ENCODE measurements at regions not wholly inside any gene's neighbourhood (a gene's known extent, or its start where the extent isn't known, plus 50 kb on each side); places are given as distances from the start of the nearest gene placed in this dataset.

GRCh38 chr7:25885057-25885576 is 266.9 kb upstream of the NFE2L3 start:
- peaks cover 71% of the 10 kb centered on the region for H3K27me3 ChIP-seq (ENCODE audit: low read length)
- H3F3A ChIP-seq (ENCODE audit: low read length, unreplicated experiment) = no peaks in the 10 kb centered on the region
- H3K9me2 ChIP-seq (replicated peaks; ENCODE audit: low read length) = no peaks in the 10 kb centered on the region
- DNase-seq (no peak), ATAC-seq (no peak)
- no peaks in the 10 kb centered on the region for H3K4me1 ChIP-seq (ENCODE audit: insufficient read depth, low read length)
- no peaks in the 10 kb centered on the region for H4K20me1 ChIP-seq (ENCODE audit: low read length)
- no peak overlapping the region for H3K4me2 ChIP-seq (ENCODE audit: low read length)
- no peaks in the 10 kb centered on the region for H3K79me2 ChIP-seq (ENCODE audit: low read length)
- no peak overlapping the region for H3K9ac ChIP-seq (ENCODE audit: low read length)
- TF ChIP-seq EZH2 (IDR thresholded peaks at IDR 0.05; ENCODE audit: low read length, unreplicated experiment) = no peak
- no TSS peak for BruUV-seq (replicated peaks)
- POLR2A ChIA-PET (ENCODE audit: unreplicated experiment) = no interaction called here
- H3K4me3 ChIP-seq (ENCODE audit: low read length) = no peak overlapping the region
- no peak overlapping the region for H2AFZ ChIP-seq (ENCODE audit: low read length)
- H3K27ac ChIP-seq (ENCODE audit: low read length) = no peak overlapping the region
- no peaks in the 10 kb centered on the region for H3K9me3 ChIP-seq (ENCODE audit: low read length)
- no peaks in the 10 kb centered on the region for H3K36me3 ChIP-seq (ENCODE audit: low read depth, low read length)
- intact Hi-C loops (cut with micrococcal nuclease) = no loop called here
- CTCF ChIA-PET = no interaction called here

GRCh38 chr7:25886387-25887240 is 265.4 kb upstream of the NFE2L3 start:
- no peak overlapping the region for H3K9ac ChIP-seq (ENCODE audit: low read length)
- no peaks in the 10 kb centered on the region for H3K9me2 ChIP-seq (replicated peaks; ENCODE audit: low read length)
- H3K27ac ChIP-seq (ENCODE audit: low read length) = no peak overlapping the region
- no peak for TF ChIP-seq EZH2phosphoT487 (IDR thresholded peaks at IDR 0.05; ENCODE audit: borderline replicate concordance, low read length)
- no peak for TF ChIP-seq CTCF (conservative IDR thresholded peaks at IDR 0.05; ENCODE audit: low read depth, low read length)
- TF ChIP-seq EZH2 (IDR thresholded peaks at IDR 0.05; ENCODE audit: low read length, unreplicated experiment) = no peak
- intact Hi-C loops (cut with micrococcal nuclease) = no loop called here
- no peak overlapping the region for H3K4me2 ChIP-seq (ENCODE audit: low read length)
- H3K79me2 ChIP-seq (ENCODE audit: low read length) = no peaks in the 10 kb centered on the region
- no peaks in the 10 kb centered on the region for H3K36me3 ChIP-seq (ENCODE audit: low read depth, low read length)
- H3K4me1 ChIP-seq (ENCODE audit: insufficient read depth, low read length) = no peaks in the 10 kb centered on the region
- ATAC-seq (no peak), DNase-seq (no peak)
- no peaks in the 10 kb centered on the region for H3F3A ChIP-seq (ENCODE audit: low read length, unreplicated experiment)
- ChIA-PET CTCF (no interaction called here), POLR2A (ENCODE audit: unreplicated experiment) (no interaction called here)
- H4K20me1 ChIP-seq (ENCODE audit: low read length) = no peaks in the 10 kb centered on the region
- peaks cover 56% of the 10 kb centered on the region for H3K27me3 ChIP-seq (ENCODE audit: low read length)
- H3K9me3 ChIP-seq (ENCODE audit: low read length) = no peaks in the 10 kb centered on the region
- no peak overlapping the region for H3K4me3 ChIP-seq (ENCODE audit: low read length)
- no TSS peak for BruUV-seq (replicated peaks)
- H2AFZ ChIP-seq (ENCODE audit: low read length) = no peak overlapping the region

- no peaks in the 10 kb centered on the region for H3F3A ChIP-seq (ENCODE audit: low read length, unreplicated experiment)
- intact Hi-C loops (cut with micrococcal nuclease) = no loop called here
- TF ChIP-seq EZH2phosphoT487 (IDR thresholded peaks at IDR 0.05; ENCODE audit: borderline replicate concordance, low read length) = no peak
- no peak for TF ChIP-seq EZH2 (IDR thresholded peaks at IDR 0.05; ENCODE audit: low read length, unreplicated experiment)
- no peak for TF ChIP-seq CTCF (conservative IDR thresholded peaks at IDR 0.05; ENCODE audit: low read depth, low read length)
- H2AFZ ChIP-seq (ENCODE audit: low read length) = no peak overlapping the region
- H3K27ac ChIP-seq (ENCODE audit: low read length) = no peak overlapping the region
- H3K4me1 ChIP-seq (ENCODE audit: insufficient read depth, low read length) = no peaks in the 10 kb centered on the region
- DNase-seq = no peak
- no peak overlapping the region for H3K4me2 ChIP-seq (ENCODE audit: low read length)
- no peak for ATAC-seq
- no TSS peak for BruUV-seq (replicated peaks)
- CTCF ChIA-PET = no interaction called here
- H3K36me3 ChIP-seq (ENCODE audit: low read depth, low read length) = no peaks in the 10 kb centered on the region
- no peaks in the 10 kb centered on the region for H3K9me2 ChIP-seq (replicated peaks; ENCODE audit: low read length)
- no peak overlapping the region for H3K4me3 ChIP-seq (ENCODE audit: low read length)
- H3K9ac ChIP-seq (ENCODE audit: low read length) = no peak overlapping the region
- H3K27me3 ChIP-seq (ENCODE audit: low read length) = peaks cover 49% of the 10 kb centered on the region
- H4K20me1 ChIP-seq (ENCODE audit: low read length) = no peaks in the 10 kb centered on the region
- no peaks in the 10 kb centered on the region for H3K9me3 ChIP-seq (ENCODE audit: low read length)
- no peaks in the 10 kb centered on the region for H3K79me2 ChIP-seq (ENCODE audit: low read length)
- POLR2A ChIA-PET (ENCODE audit: unreplicated experiment) = no interaction called here
These were observed 264.7 kb upstream of the NFE2L3 start for GRCh38 chr7:25887266-25887665.

All from PC-3 (cell line).